ENCODE measurements at regions not wholly inside any gene's neighbourhood (a gene's known extent, or its start where the extent isn't known, plus 50 kb on each side); places are given as distances from the start of the nearest gene placed in this dataset.

DNA sequence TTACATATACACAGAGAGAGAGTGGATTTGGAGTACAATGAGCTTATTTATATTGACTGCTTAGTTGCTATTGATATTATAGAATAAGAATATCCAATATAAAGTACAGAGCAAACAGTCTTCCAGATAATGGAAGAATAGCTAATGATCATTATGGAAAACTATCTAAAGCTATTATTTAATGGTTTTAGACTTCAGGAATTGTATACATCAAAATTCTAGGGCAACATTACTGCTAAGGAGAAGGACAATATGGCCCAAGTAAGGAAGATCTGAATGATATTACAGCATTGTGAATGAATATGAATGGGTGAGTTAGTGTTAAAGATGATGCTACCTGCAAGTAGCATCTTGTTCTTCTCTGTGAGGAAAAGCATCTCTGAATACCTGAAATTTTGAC lies 604.2 kb upstream of the PCDH20 start:
- no peak overlapping the region for H3K27ac Mint-ChIP-seq
- DNase-seq: no peak
- no peaks in the 10 kb centered on the region for H3K27me3 Mint-ChIP-seq (ENCODE audit: insufficient read depth)
- TF ChIP-seq, protein P1, sequence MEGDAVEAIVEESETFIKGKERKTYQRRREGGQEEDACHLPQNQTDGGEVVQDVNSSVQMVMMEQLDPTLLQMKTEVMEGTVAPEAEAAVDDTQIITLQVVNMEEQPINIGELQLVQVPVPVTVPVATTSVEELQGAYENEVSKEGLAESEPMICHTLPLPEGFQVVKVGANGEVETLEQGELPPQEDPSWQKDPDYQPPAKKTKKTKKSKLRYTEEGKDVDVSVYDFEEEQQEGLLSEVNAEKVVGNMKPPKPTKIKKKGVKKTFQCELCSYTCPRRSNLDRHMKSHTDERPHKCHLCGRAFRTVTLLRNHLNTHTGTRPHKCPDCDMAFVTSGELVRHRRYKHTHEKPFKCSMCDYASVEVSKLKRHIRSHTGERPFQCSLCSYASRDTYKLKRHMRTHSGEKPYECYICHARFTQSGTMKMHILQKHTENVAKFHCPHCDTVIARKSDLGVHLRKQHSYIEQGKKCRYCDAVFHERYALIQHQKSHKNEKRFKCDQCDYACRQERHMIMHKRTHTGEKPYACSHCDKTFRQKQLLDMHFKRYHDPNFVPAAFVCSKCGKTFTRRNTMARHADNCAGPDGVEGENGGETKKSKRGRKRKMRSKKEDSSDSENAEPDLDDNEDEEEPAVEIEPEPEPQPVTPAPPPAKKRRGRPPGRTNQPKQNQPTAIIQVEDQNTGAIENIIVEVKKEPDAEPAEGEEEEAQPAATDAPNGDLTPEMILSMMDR (IDR thresholded peaks at IDR 0.05): no peak
- no peaks in the 10 kb centered on the region for H3K4me1 Mint-ChIP-seq (ENCODE audit: low read depth)
- H3K4me3 Mint-ChIP-seq: no peak overlapping the region
- H3K9me3 Mint-ChIP-seq: peaks cover 4% of the 10 kb centered on the region; the same call in 1 of the 2 replicates
- H3K36me3 Mint-ChIP-seq (ENCODE audit: low read depth): no peaks in the 10 kb centered on the region

DNA sequence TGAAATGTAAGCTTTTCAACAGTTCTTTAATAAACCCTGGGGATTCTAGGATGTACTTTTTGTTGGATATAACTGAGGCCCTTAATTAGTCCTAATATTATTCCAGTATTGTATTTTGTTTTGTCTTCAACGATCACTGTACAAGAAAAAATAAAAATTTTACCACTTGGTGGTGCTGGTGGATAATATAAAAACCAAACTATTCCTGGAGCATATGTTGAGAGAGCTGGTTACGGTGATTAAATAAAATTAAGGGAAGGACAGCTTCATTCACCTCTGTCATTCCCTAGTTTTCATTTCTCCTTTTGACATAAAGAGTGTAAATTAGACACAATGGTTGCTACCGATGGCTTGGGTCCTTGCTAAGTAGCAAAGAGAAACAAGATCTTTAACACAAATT lies 598.6 kb upstream of the PCDH20 start:
- Mint-ChIP-seq H3K4me1 (ENCODE audit: low read depth) (no peaks in the 10 kb centered on the region), H3K9me3 (no peaks in the 10 kb centered on the region; the same call in 1 of the 2 replicates), H3K36me3 (ENCODE audit: low read depth) (no peaks in the 10 kb centered on the region), H3K4me3 (no peak overlapping the region), H3K27ac (no peak overlapping the region), H3K27me3 (ENCODE audit: insufficient read depth) (no peaks in the 10 kb centered on the region)
- no peak for DNase-seq
- TF ChIP-seq, protein P1 (IDR thresholded peaks at IDR 0.05): no peak

GRCh38 chr13:62003452-62003851 lies 587.8 kb upstream of the PCDH20 start:
- H3K27ac Mint-ChIP-seq: no peak overlapping the region
- no peaks in the 10 kb centered on the region; the same call in 1 of the 2 replicates for H3K36me3 Mint-ChIP-seq (ENCODE audit: low read depth)
- no peaks in the 10 kb centered on the region for H3K27me3 Mint-ChIP-seq (ENCODE audit: insufficient read depth)
- TF ChIP-seq, protein P1 (IDR thresholded peaks at IDR 0.05): no peak
- no peaks in the 10 kb centered on the region for H3K4me1 Mint-ChIP-seq (ENCODE audit: low read depth)
- H3K9me3 Mint-ChIP-seq: peaks cover 31% of the 10 kb centered on the region
- no peak for DNase-seq
- H3K4me3 Mint-ChIP-seq: no peak overlapping the region

GRCh38 chr13:61994174-61994573 lies 578.5 kb upstream of the PCDH20 start:
- TF ChIP-seq, protein P1 (IDR thresholded peaks at IDR 0.05): no peak
- Mint-ChIP-seq H3K27me3 (ENCODE audit: insufficient read depth) (no peaks in the 10 kb centered on the region), H3K4me1 (ENCODE audit: low read depth) (no peaks in the 10 kb centered on the region), H3K36me3 (ENCODE audit: low read depth) (no peaks in the 10 kb centered on the region), H3K27ac (no peak overlapping the region), H3K4me3 (no peak overlapping the region), H3K9me3 (peaks cover 34% of the 10 kb centered on the region)
- DNase-seq: no peak

GRCh38 chr13:61989978-61990377 lies 574.3 kb upstream of the PCDH20 start:
- no peaks in the 10 kb centered on the region for H3K36me3 Mint-ChIP-seq (ENCODE audit: low read depth)
- no peak overlapping the region for H3K4me3 Mint-ChIP-seq
- no peaks in the 10 kb centered on the region for H3K4me1 Mint-ChIP-seq (ENCODE audit: low read depth)
- H3K27me3 Mint-ChIP-seq (ENCODE audit: insufficient read depth): no peaks in the 10 kb centered on the region
- peaks cover 21% of the 10 kb centered on the region for H3K9me3 Mint-ChIP-seq
- TF ChIP-seq, protein P1 (IDR thresholded peaks at IDR 0.05): no peak
- no peak overlapping the region for H3K27ac Mint-ChIP-seq
- DNase-seq: no peak

- no peak for DNase-seq
- TF ChIP-seq, protein P1 (IDR thresholded peaks at IDR 0.05): no peak
- no peak overlapping the region for H3K4me3 Mint-ChIP-seq
- H3K36me3 Mint-ChIP-seq (ENCODE audit: low read depth): no peaks in the 10 kb centered on the region
- peaks cover 16% of the 10 kb centered on the region for H3K9me3 Mint-ChIP-seq
- no peak overlapping the region for H3K27ac Mint-ChIP-seq
- no peaks in the 10 kb centered on the region for H3K27me3 Mint-ChIP-seq (ENCODE audit: insufficient read depth)
- H3K4me1 Mint-ChIP-seq (ENCODE audit: low read depth): no peaks in the 10 kb centered on the region
Observed at GRCh38 chr13:61988810-61989209, 573.2 kb upstream of the PCDH20 start.
